Vagina (tissue), 2 donors: ENCODE measurements at regions not wholly inside any gene's neighbourhood (a gene's known extent, or its start where the extent isn't known, plus 50 kb on each side); places are given as distances from the start of the nearest gene placed in this dataset.

Experiments used
- POLR2AphosphoS5 ChIP-seq, 2 donors: sonication (generic); formaldehyde crosslinking; IDR thresholded peaks; one replicate each; pipeline ENCODE4 v1.9.0; 2017; ENCODE audit warnings: antibody characterized with exemption in 2 of 2, mild to moderate bottlenecking in 2 of 2, low read depth in 1 of 2; ENCODE audit not compliant: insufficient read depth in 1 of 2
- TF ChIP-seq, protein P1 (sequence below), 3 experiments: fragments of 450-650 bp in 2 of 3; fragments of 200-600 bp in 1 of 3; sonication (generic) in 1 of 3; IDR thresholded peaks; one replicate each; pipeline ENCODE4 v1.5.1; 2017 to 2019; ENCODE audit warnings: antibody characterized with exemption in 3 of 3, mild to moderate bottlenecking in 2 of 3, moderate library complexity in 2 of 3

DNA sequence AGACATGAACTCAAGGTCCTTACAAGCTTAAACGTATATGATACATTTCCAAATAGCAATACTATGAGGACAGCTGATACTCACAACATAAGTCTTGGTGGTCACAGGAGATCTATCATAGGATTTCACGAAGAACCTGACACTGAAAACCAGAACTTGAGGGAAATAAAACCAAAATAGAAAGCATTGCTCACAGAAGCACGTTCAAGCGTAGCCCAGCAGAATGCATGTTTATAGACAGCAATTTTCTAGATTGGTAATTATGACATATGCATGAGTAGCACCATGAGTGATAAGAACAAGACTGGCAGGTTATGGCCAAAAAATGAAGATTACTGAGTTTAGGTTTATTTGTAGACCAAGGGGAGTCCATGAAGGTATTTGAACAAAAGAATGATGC is 243.5 kb downstream of the ETS1 start:
- TF ChIP-seq, protein P1, sequence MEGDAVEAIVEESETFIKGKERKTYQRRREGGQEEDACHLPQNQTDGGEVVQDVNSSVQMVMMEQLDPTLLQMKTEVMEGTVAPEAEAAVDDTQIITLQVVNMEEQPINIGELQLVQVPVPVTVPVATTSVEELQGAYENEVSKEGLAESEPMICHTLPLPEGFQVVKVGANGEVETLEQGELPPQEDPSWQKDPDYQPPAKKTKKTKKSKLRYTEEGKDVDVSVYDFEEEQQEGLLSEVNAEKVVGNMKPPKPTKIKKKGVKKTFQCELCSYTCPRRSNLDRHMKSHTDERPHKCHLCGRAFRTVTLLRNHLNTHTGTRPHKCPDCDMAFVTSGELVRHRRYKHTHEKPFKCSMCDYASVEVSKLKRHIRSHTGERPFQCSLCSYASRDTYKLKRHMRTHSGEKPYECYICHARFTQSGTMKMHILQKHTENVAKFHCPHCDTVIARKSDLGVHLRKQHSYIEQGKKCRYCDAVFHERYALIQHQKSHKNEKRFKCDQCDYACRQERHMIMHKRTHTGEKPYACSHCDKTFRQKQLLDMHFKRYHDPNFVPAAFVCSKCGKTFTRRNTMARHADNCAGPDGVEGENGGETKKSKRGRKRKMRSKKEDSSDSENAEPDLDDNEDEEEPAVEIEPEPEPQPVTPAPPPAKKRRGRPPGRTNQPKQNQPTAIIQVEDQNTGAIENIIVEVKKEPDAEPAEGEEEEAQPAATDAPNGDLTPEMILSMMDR (IDR thresholded peaks at IDR 0.05): no peak
- TF ChIP-seq POLR2AphosphoS5 (IDR thresholded peaks at IDR 0.05; ENCODE audit: insufficient read depth in 1 of 2, low read depth in 1 of 2): no peak
